NCI-H1105 treated with DMSO at 0.1 percent for 48 hours (cell line): ENCODE measurements at regions not wholly inside any gene's neighbourhood (a gene's known extent, or its start where the extent isn't known, plus 50 kb on each side); places are given as distances from the start of the nearest gene placed in this dataset.
"Not testable (repeated sequence)": the region's sequence is repeated elsewhere in the genome, so short reads cannot be mapped to it uniquely, and the experiment has no call there.

ENCODE experiments used
- DNase-seq: peaks from one replicate; lab custom pipeline; 2025; lab: John Stamatoyannopoulos, UW

GRCh38 chr3:16769525-16769924, 115.2 kb upstream of the PLCL2 start:
- no peak for DNase-seq

- DNase-seq = no peak
Measured at GRCh38 chr3:16770021-16770420, 114.7 kb upstream of the PLCL2 start.

GRCh38 chr3:16770792-16771191, 114.0 kb upstream of the PLCL2 start:
- DNase-seq = no peak

DNA sequence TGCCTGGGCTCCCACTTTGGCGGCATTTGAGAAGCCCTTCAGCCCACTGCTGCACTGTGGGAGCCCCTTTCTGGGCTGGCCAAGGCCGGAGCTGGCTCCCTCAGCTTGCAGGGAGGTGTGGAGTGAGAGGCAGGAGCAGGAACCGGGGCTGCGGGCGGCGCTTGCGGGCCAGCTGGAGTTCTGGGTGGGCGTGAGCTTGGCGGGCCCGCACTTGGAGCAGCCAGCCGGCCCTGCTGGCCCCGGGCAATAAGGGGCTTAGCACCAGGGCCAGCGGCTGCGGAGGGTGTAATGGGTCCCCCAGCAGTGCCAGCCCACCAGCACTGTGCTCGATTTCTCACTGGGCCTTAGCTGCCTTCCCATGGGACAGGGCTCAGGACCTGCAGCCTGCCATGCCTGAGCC, 111.2 kb upstream of the PLCL2 start:
- not testable (repeated sequence) for DNase-seq

- DNase-seq = not testable (repeated sequence)
Measured at GRCh38 chr3:16774536-16774935, 110.2 kb upstream of the PLCL2 start.

- DNase-seq = no peak
Measured at GRCh38 chr3:16784973-16785372, 99.8 kb upstream of the PLCL2 start.

- DNase-seq = no peak
Measured at GRCh38 chr3:16785465-16785864, 99.3 kb upstream of the PLCL2 start.

DNA sequence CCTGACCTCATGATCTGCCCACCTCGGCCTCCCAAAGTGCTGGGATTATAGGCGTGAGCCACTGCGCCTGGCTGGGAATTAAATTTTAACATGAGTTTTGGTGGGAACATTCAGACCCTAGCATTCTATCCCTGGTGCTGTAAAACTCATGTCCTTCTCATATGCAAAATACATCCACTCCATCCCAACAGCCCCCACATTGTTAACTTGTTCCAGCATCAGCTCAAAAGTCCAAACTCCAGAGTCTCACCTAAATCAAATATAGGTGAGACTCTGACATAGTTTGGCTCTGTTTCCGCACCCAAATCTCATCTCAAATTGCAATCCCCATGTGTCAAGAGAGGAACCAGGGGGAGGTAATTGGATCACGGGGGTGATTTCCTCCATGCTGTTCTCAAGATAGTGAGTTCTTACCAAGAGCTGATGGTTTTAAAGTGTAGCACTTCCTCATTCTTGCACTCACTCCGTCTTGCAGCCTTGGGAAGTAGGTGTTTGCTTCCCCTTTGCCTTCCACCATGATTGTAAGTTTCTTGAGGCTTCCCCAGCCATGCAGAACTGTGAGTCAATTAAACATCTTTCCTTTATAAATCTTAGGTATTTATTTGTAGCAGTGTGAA, 96.2 kb upstream of the PLCL2 start:
- DNase-seq = no peak

- DNase-seq = no peak
Measured at GRCh38 chr3:16789344-16790120, 95.2 kb upstream of the PLCL2 start.

DNA sequence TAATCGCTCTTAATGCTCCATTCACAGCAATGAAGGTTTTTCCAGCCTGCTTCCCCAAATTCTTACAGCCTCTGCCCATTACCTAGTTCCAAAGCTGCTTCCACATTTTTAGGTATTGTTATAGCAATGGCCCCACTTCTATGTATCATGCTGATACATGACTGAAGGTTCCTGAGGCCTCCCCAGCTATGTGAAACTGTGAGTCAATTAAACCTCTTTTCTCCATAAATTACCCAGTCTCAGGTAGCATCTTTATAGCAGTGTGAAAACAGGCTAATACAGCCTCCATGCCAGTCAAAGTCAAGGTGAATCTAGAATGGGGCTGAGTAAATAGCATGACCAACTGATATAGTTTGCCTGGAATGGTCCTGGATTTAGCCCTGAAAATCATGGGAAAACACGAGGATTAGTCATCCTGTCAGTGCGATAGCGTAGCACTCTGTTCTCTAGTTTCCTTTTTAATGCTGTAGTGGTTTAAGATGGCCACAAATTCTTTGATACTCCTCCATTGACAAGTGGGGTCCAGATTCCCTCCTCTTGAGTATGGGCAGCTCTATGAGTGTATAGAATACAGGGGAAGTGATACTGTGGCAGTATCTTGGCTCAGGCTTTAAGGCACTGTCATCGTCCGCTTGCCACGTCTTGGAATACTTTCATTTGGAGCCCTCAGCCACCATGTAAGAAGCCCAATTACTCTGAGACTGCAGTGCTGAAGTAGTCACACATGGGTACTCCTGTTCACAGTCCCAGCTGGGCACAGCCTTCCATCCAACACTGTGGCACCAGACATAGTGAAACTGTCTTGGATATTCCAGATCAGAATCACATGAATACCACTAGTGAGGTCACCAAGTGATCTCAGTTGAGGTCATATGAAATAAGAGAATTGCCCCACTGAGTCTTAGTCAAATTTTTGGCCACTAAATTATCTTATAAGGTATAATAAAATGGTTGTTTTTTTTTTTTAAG, 94.0 kb upstream of the PLCL2 start:
- DNase-seq = no peak

GRCh38 chr3:16793321-16793720, 91.4 kb upstream of the PLCL2 start:
- no peak for DNase-seq

GRCh38 chr3:16794257-16794656, 90.5 kb upstream of the PLCL2 start:
- no peak for DNase-seq

DNA sequence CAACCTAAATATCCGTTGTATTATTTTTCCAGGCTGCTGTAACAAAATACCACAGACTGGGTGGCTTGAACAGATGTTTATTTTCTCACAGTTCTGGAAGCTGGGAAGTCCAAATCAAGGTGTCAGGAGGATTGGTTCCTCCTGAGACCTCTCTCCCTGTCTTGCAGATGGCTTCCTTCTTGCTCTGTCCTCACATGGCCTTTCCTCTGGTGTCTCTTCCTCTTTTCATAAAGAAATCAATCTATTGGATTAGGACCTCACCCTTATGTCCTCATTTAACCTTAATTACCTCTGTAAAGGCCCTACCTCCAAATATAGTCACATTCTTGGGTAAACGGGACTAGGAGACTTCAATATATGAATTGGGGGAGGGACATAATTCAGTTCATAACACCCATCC, 89.2 kb upstream of the PLCL2 start:
- no peak for DNase-seq

DNA sequence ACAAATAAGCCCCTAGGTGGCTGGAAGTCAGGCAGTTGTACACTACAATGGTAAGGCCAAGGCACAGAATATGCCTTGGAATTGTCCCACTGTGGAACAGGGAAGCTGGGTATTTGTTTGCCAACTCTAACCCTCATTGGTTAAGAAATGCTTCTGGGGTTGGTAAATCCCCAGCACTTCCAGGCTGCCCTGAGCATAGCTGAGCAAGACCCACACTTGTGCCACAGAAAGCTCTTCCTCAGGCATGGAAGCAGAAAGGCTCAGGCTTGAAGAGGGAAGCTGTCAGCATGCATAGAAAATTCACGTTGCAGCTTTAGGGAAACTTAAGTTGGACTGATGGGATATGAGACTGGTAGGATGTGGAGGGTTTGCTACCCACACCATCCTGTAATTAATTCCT, 86.9 kb upstream of the PLCL2 start:
- DNase-seq = no peak

GRCh38 chr3:16798738-16799137, 86.0 kb upstream of the PLCL2 start:
- DNase-seq = no peak

DNA sequence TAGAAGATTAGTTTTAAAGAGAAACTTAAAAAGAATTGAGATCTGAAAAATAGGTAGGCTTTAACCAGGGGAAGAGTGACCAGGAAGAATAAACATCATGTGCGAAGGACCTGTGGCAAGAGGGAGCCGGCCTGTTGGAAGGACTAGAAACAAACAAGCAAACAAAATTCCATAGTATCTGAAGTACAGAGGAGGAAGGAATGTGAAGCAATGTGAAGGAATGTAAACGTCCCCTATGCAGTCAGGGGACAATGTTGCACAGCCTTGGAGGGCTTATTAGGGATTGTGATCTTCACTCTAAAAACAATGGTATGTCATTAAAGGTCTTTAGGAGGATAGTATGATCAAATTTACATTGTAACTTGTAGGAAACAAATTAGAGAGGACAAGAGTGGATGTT, 84.4 kb upstream of the PLCL2 start:
- no peak for DNase-seq

- no peak for DNase-seq
Measured at GRCh38 chr3:16801223-16801622, 83.5 kb upstream of the PLCL2 start.

- no peak for DNase-seq
Measured at GRCh38 chr3:16801698-16802097, 83.1 kb upstream of the PLCL2 start.

GRCh38 chr3:16802389-16802788, 82.4 kb upstream of the PLCL2 start:
- DNase-seq = no peak

GRCh38 chr3:16803019-16803418, 81.7 kb upstream of the PLCL2 start:
- no peak for DNase-seq

DNA sequence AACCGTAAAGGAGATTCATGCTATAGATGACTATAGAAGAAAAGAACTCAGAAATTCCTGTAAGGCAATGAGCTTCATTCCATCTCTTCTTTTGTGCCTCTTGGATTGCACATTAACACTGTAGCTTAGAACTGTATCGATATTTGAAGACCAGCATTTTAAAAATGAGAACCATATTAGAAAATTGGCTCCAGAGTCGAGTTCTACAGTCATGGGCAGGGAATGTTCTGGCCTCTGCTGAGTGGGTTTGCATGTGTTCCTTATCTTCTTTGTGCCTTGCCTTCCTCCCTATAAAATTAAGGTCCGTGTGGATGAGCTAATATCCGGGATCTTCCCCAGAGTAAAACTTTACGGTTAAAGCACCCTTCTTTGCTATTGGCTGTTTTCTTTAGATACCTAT, 77.4 kb upstream of the PLCL2 start:
- no peak for DNase-seq

- DNase-seq = no peak
Measured at GRCh38 chr3:16808393-16809107, 76.2 kb upstream of the PLCL2 start.
